ENCODE measurements at regions not wholly inside any gene's neighbourhood (a gene's known extent, or its start where the extent isn't known, plus 50 kb on each side); places are given as distances from the start of the nearest gene placed in this dataset.
"Not testable (repeated sequence)": the region's sequence is repeated elsewhere in the genome, so short reads cannot be mapped to it uniquely, and the experiment has no call there.

DNA sequence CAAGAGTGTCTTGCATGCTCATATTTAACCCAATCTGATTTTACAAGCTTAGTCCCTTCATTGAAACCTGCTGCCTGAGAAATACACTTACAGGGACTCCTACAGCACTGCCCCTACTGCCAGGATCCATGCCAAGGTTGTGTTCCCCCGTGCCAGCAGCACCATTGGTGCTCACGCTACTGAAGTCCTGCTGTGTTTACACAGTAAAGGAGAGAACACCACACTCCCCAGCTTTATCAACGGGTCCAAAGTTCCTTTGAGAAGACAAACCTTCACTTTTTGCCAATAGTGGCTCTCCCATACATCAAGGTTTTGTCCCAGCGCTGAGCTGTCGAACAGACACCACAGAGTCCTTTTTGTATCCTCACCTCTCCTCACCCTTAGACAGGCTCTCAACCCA lies 155.1 kb upstream of the WWC1 start:
- DNase-seq (ENCODE audit: extremely low read depth, low read depth, low spot score) = no peak

DNA sequence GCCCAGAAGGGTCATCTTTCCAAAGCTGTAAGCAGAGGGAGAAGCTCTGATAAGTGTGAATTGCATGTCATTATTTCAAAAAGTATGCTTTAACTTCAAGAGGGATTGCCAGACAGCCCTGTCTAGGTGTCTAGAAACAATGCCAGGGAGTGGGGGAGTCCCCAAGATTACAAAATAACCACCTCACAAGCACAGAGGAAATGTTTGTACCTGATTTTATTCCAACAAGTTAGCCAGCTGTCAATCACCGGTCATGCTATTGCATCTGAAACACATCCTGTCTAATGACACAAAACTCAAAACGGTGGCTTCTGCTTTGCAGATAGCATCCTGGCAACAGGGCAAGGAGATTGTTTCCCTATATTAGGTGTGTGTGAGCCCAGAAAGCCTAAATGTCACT lies 154.2 kb upstream of the WWC1 start:
- DNase-seq (ENCODE audit: extremely low read depth, low read depth, low spot score) = no peak

DNA sequence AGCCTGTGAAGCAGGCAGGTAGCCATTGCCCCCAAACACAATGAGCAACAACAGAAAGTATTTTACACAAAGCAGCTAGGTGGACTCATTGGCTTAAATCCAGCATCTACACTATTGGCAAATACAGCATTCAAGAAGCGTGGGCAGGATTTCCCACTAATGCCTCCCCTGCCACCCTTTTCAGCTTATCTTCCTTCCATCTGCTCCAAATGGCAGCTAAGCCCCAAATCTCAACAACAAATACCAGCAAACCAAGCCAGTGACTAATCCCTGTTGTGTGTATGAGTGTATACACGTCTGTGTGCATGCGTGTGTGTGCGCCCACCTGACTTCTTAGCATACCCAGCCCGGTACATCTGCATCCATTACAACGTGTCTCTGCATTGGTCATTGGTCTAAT lies 151.2 kb upstream of the WWC1 start:
- no peak for DNase-seq (ENCODE audit: extremely low read depth, low read depth, low spot score)

DNA sequence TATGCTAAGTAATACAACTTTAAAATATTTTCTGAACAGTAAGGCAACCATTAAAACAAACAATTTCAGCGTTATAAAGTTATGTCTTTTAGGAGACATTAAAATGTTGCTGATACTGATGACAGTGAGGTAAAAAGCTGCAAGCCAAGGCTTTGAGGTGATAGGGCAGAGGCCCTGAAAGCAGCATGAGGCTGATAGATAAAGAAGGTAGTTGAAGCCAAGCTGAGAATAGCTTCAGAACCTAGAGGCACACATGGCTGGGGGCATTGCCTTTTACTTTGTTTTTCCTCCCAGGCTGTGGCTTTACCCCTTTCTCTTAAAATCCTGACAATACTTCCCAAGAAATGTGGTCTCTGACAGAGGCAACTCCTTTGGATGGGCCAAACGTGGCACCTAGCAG lies 149.0 kb upstream of the WWC1 start:
- no peak for DNase-seq (ENCODE audit: extremely low read depth, low read depth, low spot score)

DNA sequence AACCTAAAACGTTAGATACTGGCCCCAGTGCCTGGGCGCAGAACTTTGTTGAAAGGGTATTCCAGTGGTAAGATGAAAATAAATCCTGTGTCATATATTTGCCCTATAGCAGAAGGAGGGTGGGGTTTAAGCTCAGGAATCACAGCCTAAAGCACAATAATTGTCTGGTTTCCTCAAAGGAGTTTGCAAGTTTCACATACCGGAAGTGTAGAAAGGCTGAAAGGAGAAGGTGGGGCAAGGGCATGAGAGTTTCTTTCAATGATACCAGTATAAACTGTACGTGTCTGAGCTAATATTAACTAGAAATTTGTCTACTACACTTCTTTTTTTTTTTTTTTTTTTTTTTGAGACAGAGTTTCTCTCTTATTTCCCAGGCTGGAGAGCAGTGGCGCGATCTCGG lies 147.9 kb upstream of the WWC1 start:
- not testable (repeated sequence) for DNase-seq (ENCODE audit: extremely low read depth, low read depth, low spot score)

DNA sequence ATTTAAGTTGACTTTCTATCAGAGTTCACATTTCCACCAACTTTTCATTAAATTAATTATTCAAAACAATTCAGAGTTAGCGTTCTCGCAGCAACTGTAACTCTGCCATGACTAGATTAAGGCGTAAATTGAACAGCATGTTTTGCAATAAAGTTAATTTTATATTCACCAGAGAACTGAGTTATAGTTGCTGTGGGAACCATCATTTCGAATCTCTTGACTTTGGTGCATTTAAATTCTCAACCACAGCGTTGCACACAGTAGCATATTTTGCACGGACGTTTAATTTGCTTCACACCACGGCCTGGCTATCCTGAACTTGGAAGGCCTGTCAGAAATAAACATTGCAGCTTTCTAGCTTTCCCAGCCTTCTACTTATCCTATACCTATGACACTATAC lies 144.3 kb upstream of the WWC1 start:
- no peak for DNase-seq (ENCODE audit: extremely low read depth, low read depth, low spot score)

DNA sequence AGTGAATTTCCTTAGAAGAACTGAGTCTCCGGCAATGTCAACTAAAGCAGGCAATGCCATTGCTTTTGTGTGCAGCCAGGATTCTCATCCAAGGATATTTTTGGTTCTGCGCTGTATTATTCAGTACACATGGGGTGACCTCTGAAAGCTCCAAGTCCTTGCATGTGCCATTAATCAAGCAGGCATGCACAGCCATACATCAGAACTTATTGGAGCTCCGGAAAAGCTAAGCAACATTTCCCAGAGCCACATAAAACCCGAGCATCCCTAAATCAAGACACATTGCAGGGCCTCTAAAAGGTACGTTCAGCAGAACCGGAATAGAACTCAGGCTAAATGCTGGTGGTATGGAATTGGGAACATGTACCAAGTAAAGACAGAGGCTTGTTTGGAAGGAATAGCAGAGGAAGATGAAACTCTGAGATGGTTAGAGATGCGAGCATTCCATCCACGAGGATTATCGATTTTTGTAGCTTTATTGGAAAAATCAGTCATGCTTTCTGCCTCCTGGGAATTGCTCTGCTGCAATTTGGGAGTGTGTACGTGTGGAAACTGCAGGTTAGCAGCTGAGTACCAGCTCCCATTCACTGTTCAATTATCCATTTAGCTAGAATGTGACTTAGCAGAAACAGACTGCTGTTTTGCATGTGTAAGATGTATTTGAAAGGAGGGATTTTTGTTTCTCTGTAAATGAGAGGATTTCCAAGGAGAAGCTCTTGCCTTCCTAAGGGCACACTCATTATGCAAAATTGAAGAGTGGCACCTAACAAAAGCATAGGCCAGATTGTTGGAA lies 143.7 kb upstream of the WWC1 start:
- DNase-seq (ENCODE audit: extremely low read depth, low read depth, low spot score) = no peak

DNA sequence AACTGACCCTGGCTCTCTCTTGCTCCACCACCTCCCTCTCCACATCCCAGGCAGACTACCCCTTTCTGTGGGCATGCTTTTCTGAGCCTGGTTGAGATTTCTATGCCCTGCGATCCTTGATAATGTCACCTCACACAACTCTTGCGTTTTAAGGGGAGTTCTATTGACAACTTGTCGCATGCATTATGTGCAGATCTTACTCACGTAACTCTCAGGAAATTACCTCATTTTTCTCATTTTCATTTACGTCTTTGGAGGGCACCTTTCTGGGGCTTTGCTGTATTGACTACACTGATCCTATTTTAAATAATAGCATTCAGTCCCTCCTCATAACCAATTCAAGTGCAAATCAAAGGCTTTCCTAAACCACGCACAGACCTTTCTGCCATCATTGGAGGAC lies 140.4 kb upstream of the WWC1 start:
- DNase-seq (ENCODE audit: extremely low read depth, low read depth, low spot score) = no peak

DNA sequence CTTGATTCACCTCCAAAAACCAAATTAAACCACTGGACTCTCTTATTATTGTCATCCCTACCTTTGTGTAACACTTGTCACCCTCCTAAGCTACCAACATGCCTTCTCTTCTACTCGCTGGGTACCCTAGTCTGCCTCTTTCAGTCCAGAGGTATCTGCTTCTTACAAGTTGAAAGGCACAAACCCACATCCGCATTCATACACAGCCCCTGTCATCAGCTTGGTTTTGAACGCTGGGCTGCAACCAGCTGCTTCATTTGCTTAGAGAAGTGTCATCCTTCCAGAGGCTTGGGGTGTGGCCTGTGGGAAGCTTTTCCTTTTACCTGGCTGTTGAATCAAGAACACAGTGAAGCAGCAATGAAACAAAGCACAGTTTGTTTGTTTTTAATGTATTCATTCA lies 138.8 kb upstream of the WWC1 start:
- no peak for DNase-seq (ENCODE audit: extremely low read depth, low read depth, low spot score)

DNA sequence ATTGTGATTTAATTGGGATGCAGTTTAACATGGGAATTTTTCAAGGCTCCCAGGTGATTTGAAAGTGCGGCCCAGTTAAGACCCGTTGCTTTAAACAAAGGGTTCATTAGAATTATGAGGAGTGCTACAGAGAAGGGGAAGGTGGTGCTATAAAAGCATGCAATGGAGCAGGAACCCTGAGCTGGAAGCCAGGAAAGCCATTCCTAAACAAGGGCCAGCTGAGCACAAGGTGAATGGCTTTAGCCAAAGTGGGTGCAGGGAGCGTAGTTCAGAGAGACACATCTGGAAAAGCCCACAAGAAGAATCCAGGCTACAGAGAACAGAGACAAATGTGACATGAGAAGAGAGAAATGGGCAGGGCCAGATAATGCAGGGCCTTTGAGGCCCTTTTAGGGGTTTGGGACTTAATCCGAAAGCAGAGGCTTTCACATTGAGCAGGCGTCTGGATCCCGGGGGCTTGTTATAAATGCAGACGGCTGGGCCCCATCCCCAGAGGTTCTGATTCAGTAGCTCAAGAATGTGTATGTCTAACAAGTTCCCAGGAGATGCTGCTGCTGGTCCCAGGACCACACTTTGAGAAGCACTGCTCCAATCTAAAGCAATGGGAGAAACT lies 138.1 kb upstream of the WWC1 start:
- no peak for DNase-seq (ENCODE audit: extremely low read depth, low read depth, low spot score)

DNA sequence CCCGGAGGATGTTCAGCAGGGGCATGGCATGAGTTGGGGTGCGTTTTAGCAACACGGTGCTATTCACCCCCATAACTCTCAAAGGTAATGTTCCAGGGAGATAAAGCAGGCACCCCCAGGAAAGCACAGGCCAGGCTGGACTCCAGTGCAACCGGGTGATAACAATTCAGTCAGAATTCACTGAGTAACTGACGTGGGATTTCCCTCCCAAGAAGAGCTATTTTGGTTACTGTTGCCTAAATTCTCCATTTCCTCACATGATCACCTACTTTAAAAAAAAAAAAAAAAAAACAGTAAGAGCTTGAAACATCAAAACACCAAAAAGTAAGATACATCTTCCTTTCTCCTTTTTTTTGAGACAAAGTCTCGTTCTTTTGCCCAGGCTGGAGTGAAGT lies 137.6 kb upstream of the WWC1 start:
- DNase-seq (ENCODE audit: extremely low read depth, low read depth, low spot score) = no peak

DNA sequence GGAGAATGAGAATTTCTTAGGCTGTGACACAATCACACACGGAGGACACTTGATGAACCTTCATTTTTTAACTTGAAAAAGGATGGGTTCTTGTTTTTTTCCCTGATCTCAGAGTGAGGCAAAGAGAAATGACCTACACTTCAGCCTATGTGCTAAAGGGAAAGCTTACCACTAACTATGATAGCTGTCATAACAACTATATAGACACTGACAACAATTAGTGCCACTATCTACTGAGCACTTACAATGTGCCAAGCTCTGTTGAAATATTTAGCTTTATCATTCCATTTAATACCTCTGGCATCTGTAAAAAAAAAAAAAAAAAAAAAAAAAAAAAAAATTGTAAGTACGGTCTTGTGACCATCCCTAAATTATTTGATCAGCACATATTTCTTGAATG lies 135.9 kb upstream of the WWC1 start:
- DNase-seq (ENCODE audit: extremely low read depth, low read depth, low spot score) = no peak

DNA sequence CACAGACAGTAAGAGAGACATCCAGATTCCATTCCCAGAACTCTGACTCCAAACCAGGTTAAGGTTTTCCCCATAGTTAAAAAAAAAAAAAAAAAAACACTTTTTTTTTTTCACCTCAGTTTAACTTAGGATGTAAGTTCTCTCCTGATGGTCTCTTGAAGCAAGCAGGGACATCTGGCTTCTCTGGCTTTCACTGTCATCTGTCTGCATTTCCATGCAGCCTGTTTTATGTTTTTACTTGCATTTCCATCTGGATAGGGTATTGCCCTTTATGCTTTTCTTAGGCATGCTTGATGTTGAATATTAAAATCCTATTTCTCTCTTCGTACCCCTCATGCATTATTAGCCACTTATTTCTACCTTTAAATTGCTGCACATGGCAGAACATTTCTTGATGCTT lies 135.3 kb upstream of the WWC1 start:
- no peak for DNase-seq (ENCODE audit: extremely low read depth, low read depth, low spot score)

DNA sequence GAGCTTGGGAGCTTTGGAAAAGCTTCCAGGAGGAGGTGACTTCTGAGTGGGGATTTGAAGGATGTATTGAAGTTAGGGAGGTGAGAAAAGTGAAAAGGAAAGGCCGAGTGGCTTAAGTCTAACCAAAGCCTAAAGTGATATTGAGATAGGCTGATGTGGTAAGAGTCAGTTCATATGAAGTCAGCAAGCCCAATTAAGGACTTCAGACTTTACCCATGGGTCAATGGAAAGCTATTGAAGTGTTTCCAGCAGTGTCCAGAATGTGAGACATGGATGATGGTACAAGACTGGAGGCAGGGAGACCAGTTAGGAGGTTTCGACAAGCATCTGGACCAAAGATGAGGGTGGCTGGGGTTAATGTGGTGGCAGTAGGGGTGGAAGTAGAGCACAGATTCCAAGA lies 134.3 kb upstream of the WWC1 start:
- no peak for DNase-seq (ENCODE audit: extremely low read depth, low read depth, low spot score)

DNA sequence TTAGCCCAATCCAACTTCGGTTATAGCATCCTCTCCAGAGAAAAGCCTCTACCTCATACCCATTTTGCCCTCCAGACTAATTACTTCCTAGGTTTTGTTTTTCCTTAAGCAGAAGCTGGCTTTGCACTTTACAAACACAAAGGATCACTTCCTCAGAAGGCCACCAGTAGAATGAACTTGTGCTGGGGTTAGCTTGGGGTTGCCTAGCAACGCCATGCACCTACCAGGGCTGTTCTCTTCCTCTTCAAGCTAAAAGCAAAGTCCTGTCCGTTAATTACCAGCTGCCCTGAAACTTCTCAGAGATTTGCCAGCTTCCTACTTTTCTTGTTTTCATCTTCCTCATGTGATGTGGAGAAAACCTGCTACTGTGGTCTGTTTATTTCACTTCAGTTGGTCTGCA lies 132.0 kb upstream of the WWC1 start:
- DNase-seq (ENCODE audit: extremely low read depth, low read depth, low spot score) = no peak

DNA sequence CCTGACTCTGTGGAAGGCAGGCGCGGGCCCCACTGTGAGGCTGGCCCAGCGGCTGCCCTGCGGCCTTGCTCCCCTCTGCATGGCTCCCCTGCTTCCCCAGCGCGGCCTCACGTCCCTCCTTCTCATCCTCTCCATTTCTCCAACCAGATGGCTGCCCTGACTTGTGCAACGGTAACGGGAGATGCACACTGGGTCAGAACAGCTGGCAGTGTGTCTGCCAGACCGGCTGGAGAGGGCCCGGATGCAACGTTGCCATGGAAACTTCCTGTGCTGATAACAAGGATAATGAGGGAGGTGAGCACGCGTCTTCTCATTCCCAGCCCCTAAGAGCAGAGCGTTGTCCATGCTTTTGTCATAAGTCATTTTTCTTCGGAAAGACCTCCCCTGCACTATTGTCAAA lies 129.0 kb upstream of the WWC1 start:
- DNase-seq (ENCODE audit: extremely low read depth, low read depth, low spot score) = no peak

DNA sequence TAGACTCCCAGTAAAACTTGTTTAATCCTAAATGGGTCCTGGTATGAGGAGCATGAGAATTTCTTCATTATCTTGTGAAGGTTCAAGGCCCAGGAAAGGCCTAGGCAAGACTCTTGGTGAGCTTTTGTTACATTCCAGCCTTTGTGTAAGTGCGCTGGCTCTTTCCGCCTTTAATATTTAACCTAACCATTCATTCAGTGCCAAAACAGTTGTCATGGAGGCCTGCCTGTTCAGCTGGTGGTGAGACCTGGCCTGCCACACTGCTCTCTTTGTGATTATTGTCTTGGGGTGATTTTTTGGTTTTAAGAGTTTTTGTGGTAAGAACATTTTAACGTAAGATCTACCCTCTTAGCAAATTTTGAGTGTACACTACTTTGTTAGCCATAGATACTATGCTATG lies 127.5 kb upstream of the WWC1 start:
- DNase-seq (ENCODE audit: extremely low read depth, low read depth, low spot score) = no peak

DNA sequence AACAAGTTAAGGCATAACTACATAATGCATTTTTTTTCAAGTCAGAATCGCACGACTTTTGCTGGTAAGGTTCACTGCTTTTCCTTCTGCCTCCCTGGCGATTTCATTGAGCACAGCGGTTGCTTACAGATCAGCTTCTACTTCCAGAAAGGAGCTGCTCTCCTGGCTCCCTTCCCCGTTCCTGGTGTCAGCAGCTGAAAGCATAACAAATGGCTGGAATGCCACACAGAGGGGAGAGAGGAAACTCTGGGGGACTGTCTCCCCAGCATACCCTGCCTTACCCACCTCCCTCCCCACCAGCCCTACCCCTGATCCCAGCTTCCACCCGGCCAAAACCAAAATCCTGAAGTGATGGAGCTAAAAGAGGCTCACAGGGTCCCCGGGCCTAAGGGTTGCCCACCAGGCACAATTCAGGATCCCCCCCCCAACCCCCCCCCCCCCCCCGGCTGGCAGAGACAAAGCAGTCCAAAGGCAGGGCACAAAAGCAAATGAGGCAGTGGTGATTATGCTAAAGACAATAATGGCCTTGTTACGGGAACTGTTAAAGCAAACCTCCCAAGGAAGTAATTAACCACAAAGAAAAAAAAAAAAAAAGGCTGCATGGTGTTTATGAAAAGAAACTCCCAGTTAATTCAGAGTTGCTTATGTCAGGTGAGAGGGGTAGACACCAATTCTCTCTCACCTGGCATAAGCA lies 126.1 kb upstream of the WWC1 start:
- DNase-seq (ENCODE audit: extremely low read depth, low read depth, low spot score) = no peak

DNA sequence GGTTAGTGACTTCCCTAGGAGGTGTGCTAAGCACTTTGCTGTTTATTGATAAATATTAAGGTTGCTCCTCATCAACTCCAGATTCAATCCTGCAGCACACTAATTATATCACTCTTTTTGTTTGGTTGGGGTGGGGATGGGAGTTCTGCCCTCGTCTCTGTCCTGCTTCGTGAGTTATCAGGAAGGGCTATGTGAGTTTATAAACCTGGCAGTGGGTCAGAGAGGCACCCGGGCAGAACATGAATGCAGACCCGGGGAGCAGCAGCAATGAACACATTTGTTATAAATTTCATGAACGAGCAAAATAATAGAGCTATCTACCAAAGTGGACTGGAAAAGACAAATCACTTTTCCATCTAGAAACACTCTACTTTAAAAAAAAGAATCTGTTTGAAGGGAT lies 125.5 kb upstream of the WWC1 start:
- no peak for DNase-seq (ENCODE audit: extremely low read depth, low read depth, low spot score)

DNA sequence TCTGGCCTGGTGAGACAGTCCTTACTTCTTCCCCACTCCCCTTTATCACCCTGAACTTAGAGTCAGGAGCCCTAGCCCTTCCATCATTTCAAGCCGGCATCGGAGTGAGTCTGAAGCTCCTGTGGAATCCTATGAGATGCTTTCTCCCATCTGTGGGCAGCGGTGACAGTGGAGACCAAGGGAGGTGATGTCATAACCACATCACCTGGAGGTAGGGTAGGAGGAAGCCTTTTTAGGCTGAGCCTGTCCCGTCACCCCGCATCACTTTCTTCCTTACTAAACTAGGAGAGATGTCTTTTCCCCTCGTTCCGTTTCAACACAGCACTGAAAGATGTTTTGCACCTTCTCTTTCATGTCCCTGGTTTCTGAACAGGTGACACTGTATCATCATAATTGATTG lies 124.1 kb upstream of the WWC1 start:
- no peak for DNase-seq (ENCODE audit: extremely low read depth, low read depth, low spot score)

DNA sequence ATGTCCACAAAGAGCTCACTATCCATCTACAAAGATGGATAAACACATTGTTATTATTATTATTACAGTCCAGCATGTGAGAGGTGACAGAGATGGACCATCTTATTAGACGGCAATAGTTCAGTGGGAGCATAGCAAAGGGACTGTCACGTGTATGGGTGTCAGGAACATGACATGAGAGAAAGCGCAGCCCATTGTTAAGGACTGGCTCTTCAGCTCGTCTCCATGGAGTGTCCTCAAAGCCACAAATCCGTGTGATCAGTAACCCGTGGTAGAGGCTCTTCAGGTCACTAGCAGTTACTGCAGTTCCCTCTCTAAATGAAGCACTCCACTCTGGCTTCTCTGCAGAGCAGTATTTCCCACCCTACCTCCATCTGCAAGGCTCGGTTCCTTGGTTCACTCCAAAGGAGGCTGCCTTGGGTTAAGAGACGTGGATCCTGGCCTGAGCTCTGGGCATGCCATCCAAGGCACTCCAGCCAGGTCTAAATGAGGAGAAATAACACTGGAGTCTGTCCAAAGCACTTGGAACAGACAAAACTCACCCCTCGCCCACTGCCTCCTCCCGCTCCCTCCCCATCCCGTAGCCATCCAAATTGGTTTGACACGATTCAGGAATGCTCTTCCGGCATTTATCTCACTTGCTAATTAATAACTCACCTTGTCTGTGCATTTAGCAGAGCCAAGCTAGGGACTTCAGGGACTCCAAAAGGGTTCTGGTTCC lies 122.3 kb upstream of the WWC1 start:
- no peak for DNase-seq (ENCODE audit: extremely low read depth, low read depth, low spot score)

DNA sequence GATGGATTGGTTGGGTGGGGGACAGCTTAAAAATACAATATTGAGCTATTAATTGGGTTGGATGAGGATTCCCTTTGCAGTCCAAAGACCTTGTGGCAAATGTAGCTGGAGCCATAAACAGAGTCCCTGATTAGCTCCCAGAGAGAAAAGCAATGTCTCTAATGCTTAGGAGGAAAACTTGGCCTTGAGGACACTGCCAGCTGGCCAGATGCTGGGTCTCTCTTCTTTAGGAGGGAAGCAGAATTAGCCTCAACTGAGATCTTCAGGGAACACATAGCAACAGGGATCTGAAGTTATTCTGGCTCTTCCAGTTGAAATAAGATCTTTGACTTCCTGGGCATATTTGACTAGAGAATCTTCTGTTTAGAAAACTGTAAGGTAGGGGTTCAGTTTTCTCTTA lies 121.7 kb upstream of the WWC1 start:
- DNase-seq (ENCODE audit: extremely low read depth, low read depth, low spot score) = no peak
